ENCODE measurements at regions not wholly inside any gene's neighbourhood (a gene's known extent, or its start where the extent isn't known, plus 50 kb on each side); places are given as distances from the start of the nearest gene placed in this dataset.

DNA sequence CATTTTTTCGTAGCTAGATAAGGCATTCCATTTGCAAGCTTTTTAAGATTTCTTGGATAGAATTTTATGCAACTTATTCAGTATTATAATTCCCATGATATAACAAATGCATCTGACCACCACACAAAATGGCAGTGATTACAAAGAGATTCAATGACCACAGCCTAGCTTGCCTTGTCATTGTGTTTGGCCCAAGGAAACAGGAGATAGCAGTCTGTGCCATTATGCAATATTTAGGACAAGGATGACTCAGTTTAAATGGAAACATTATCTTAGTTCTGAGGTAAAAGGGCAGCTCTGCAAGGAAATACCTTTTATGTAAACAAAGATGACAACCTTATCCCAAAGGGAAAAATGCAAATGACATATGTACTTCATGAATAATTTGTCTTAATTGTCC lies 89.8 kb downstream of the NUDT12 start:
- TF ChIP-seq, protein P1, sequence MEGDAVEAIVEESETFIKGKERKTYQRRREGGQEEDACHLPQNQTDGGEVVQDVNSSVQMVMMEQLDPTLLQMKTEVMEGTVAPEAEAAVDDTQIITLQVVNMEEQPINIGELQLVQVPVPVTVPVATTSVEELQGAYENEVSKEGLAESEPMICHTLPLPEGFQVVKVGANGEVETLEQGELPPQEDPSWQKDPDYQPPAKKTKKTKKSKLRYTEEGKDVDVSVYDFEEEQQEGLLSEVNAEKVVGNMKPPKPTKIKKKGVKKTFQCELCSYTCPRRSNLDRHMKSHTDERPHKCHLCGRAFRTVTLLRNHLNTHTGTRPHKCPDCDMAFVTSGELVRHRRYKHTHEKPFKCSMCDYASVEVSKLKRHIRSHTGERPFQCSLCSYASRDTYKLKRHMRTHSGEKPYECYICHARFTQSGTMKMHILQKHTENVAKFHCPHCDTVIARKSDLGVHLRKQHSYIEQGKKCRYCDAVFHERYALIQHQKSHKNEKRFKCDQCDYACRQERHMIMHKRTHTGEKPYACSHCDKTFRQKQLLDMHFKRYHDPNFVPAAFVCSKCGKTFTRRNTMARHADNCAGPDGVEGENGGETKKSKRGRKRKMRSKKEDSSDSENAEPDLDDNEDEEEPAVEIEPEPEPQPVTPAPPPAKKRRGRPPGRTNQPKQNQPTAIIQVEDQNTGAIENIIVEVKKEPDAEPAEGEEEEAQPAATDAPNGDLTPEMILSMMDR (conservative IDR thresholded peaks at IDR 0.05): no peak
- H3K27ac ChIP-seq: no peak overlapping the region

DNA sequence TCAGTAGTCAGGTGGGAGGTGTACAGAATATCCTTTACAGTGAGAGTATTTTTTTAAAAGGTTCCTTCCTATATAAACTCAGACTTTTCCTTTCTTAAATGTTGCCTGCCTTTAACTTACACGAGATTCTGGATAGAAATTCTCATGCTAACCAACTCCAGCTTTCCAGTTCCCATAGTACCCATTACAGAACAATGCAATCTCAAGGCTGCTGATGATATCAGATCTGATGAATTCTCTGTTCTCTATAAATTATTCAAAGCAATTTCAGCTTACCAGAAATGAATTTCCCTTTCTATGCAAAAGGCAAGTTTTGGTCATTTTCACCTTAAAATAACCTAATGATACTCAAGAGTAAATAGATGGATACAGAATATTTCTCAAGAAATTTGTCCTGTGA lies 90.3 kb downstream of the NUDT12 start:
- H3K27ac ChIP-seq: no peak overlapping the region
- TF ChIP-seq, protein P1 (conservative IDR thresholded peaks at IDR 0.05): no peak

DNA sequence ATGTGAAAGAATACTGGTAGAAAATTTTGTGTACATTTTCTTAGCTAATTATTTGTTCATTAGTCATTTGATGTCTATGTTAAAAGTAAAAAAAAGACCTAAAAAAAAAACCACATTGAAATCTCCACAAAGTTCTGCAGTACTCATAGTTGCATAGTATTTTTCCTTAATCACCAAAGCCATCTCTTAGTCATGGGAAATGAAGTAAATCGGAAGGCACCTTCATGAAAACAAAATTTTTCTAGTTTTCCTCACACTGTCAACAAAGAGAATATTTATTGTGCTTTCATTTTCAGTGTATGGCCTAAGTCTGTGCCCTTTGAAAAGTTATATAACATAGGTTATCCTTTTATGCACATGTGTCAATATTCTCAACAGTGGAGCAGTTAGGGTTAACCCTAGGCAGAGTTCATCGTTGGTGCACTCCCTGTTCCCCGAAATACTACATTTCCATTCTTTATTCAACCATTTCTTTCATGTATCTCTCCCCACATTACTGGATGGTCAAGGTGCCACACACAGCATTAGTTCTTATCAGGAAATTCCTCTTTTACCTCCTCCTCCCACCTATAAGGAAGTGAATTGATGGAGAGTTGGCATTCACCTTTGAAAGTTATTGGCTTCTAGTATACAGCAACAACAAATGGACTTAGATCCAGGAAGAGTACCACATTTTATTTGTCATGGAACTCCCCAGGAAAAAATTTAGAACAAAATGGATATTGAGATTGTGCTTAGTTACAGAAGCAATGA lies 93.1 kb downstream of the NUDT12 start:
- TF ChIP-seq, protein P1 (conservative IDR thresholded peaks at IDR 0.05): no peak
- no peak overlapping the region for H3K27ac ChIP-seq

DNA sequence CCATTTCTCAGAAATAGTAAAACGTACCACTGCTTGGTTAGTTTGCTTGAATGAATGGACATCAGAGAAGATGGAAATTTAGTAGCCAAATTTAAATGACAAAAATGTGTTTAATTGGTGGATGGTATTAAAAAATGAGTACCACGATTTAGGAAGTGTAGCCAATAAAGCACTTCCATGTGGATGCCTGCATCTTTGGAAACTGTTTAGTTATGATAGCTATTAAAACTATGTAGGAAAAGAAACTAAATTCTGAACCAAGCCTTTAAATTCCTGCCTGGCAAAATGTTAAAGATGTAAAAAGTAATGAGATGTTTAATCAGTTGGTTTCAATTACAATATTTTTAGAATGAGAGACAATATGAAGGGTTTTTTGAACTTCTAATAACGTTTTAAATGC lies 94.8 kb downstream of the NUDT12 start:
- TF ChIP-seq, protein P1 (conservative IDR thresholded peaks at IDR 0.05): no peak
- H3K27ac ChIP-seq: no peak overlapping the region

DNA sequence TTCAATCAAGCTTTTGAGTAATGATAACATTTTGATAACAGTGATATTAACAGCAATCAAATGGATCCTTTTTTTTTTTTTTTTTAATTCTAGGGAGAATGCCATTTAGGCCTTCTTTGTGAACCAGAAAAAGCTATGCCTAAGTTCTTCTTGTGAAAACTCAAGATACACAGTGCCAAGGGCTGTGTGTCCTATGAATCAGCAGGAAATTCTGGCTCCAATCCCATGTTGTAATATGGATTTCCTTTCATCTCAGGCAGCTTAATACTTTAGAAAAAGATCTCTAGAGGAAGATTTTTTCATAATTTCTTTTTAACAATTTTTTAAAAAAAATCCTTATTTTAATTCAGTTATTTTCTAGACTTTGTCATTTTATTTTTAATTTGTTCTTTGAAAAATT lies 96.1 kb downstream of the NUDT12 start:
- H3K27ac ChIP-seq: no peak overlapping the region
- TF ChIP-seq, protein P1 (conservative IDR thresholded peaks at IDR 0.05): no peak

DNA sequence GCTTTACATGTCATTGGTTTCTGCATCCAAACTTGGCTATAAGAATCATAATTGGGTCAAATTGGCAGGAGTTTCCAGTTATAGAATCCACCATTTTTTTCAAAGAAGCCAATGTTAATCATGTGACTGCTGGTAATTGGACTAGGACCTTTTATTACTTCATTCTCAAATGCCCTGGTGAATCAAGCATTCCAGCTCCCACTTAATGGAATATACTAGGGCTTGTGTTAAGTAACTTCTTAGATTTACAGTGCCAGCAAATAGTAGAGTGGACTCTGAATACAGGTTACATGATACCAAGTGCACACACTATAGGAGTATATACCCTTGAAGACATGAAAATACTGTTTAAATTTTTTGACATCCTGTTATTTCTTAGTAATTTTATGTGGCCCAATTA lies 96.7 kb downstream of the NUDT12 start:
- TF ChIP-seq, protein P1 (conservative IDR thresholded peaks at IDR 0.05): no peak
- H3K27ac ChIP-seq: no peak overlapping the region

DNA sequence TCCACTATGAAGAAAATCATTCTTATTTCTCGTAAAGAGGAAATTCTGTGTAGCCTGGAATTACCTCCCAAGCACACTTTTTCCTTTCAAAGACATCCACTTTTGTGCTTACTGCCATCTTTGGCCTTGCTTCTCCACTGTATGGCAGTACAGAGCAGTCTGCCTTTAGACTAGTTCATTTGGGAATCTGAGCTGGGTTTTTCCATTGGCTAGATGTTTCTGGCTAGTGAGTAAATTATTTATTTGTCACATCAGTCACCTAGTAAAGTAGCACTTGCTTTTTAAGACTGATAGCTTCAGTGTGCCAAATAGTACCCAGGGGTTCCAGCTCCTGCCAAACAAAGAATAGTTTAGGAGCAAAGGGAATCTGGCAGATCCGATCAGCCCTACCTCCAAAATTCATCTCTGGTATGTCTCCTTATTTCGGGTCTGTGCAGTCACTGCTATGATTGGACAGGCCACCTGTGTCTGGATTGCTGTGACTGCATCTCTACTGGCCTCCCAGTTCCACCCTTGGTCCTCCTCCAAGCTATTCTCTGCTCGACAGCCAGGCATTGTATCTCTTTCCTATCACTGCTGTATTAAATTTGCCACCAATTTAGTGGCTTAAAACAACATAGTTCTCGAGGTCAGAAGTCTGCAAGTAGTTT lies 97.6 kb downstream of the NUDT12 start:
- H3K27ac ChIP-seq: no peak overlapping the region

More for the DNA sequence above, 97.6 kb downstream of the NUDT12 start:
- TF ChIP-seq, protein P1 (conservative IDR thresholded peaks at IDR 0.05): no peak
